Inferior parietal cortex (tissue), 1 donor: ENCODE measurements at regions not wholly inside any gene's neighbourhood (a gene's known extent, or its start where the extent isn't known, plus 50 kb on each side); places are given as distances from the start of the nearest gene placed in this dataset.
"Not testable (repeated sequence)": the region's sequence is repeated elsewhere in the genome, so short reads cannot be mapped to it uniquely, and the experiment has no call there.

Experiments
- DNase-seq: peaks from one replicate; pipeline ENCODE4 v3.0.0-alpha.2; 2016; ENCODE audit errors: extremely low spot score

- DNase-seq = no peak
These were observed 353.6 kb upstream of the SFSWAP start for GRCh38 chr12:131357185-131357747.

- DNase-seq = no peak
These were observed 353.0 kb upstream of the SFSWAP start for GRCh38 chr12:131357920-131358319.

GRCh38 chr12:131362291-131363211 is 348.3 kb upstream of the SFSWAP start:
- no peak for DNase-seq

- no peak for DNase-seq
These were observed 347.5 kb upstream of the SFSWAP start for GRCh38 chr12:131363393-131363792.

- DNase-seq = no peak
These were observed 346.9 kb upstream of the SFSWAP start for GRCh38 chr12:131363841-131364495.

- no peak for DNase-seq
These were observed 345.7 kb upstream of the SFSWAP start for GRCh38 chr12:131364903-131365820.

GRCh38 chr12:131365821-131366260 is 345.0 kb upstream of the SFSWAP start:
- DNase-seq = no peak

GRCh38 chr12:131366261-131366871 is 344.5 kb upstream of the SFSWAP start:
- no peak for DNase-seq

GRCh38 chr12:131367067-131367982 is 343.6 kb upstream of the SFSWAP start:
- DNase-seq = not testable (repeated sequence)

- no peak for DNase-seq
These were observed 342.8 kb upstream of the SFSWAP start for GRCh38 chr12:131367983-131368667.

GRCh38 chr12:131368668-131369071 is 342.2 kb upstream of the SFSWAP start:
- no peak for DNase-seq

GRCh38 chr12:131369094-131369845 is 341.6 kb upstream of the SFSWAP start:
- DNase-seq = no peak

- DNase-seq = no peak
These were observed 340.6 kb upstream of the SFSWAP start for GRCh38 chr12:131370321-131370720.

GRCh38 chr12:131370791-131371347 is 340.0 kb upstream of the SFSWAP start:
- no peak for DNase-seq

GRCh38 chr12:131371401-131372170 is 339.3 kb upstream of the SFSWAP start:
- DNase-seq = no peak

GRCh38 chr12:131372171-131372475 is 338.8 kb upstream of the SFSWAP start:
- no peak for DNase-seq

GRCh38 chr12:131372706-131373195 is 338.1 kb upstream of the SFSWAP start:
- no peak for DNase-seq
